IMR-90 (cell line): ENCODE measurements at regions not wholly inside any gene's neighbourhood (a gene's known extent, or its start where the extent isn't known, plus 50 kb on each side); places are given as distances from the start of the nearest gene placed in this dataset.

Experiments used
- ATAC-seq: fragments of 200-7000 bp; cut with Tn5 transposase; 2 replicates; pipeline ENCODE4 v1.9.1; 2020; ENCODE audit warnings: low read depth, mild to moderate bottlenecking, moderate library complexity
- BruUV-seq: library from RNA; stranded (reverse); fragments of 400-500 nt; replicated peaks from 2 replicates; lab custom pipeline; 2021; lab: Mats Ljungman, UMichigan
- CTCF ChIA-PET: fragments of 300-600 bp; formaldehyde crosslinking; extraction: SDS; loops from one replicate; lab custom pipeline; 2021; ENCODE audit warnings: antibody characterized with exemption; lab: Yijun Ruan, JAX
- POLR2A ChIA-PET: fragments of 300-600 bp; sonication (Branson Sonifier 250); formaldehyde crosslinking; loops from one replicate; lab custom pipeline; 2022; ENCODE audit warnings: antibody characterized with exemption; ENCODE audit not compliant: unreplicated experiment; lab: Charles Lee
- DNase-seq: peaks from one replicate; pipeline ENCODE4 v3.0.0; 2013
- H2AFZ ChIP-seq: replicated peaks from 2 replicates; pipeline ENCODE3; 2013; ENCODE audit warnings: low read length, mild to moderate bottlenecking; ENCODE audit not compliant: poor library complexity
- H2AK5ac ChIP-seq: 2 replicates; pipeline ENCODE4 v1.6.1; 2013; ENCODE audit warnings: low read depth, low read length, inconsistent platforms
- H2AK9ac ChIP-seq: replicated peaks from 2 replicates; pipeline ENCODE3; 2013; ENCODE audit warnings: mild to moderate bottlenecking, low read depth, low read length, moderate library complexity; ENCODE audit not compliant: poor library complexity
- H2BK120ac ChIP-seq: 2 replicates; pipeline ENCODE4 v1.6.1; 2013; ENCODE audit warnings: low read depth, low read length, inconsistent platforms
- H2BK15ac ChIP-seq: 3 replicates; pipeline ENCODE4 v1.6.1; 2013; ENCODE audit warnings: low read depth, low read length, inconsistent platforms
- H2BK20ac ChIP-seq: 2 replicates; pipeline ENCODE4 v1.6.1; 2013; ENCODE audit warnings: low read depth, mild to moderate bottlenecking, inconsistent platforms, low read length, moderate library complexity
- H2BK5ac ChIP-seq: 2 replicates; pipeline ENCODE4 v1.6.1; 2013; ENCODE audit warnings: mild to moderate bottlenecking, low read depth, low read length, inconsistent platforms; ENCODE audit not compliant: poor library complexity, severe bottlenecking
- H3K14ac ChIP-seq: replicated peaks from 2 replicates; pipeline ENCODE4 v1.6.1; 2013; ENCODE audit warnings: low read depth, low read length, inconsistent platforms
- H3K18ac ChIP-seq: 2 replicates; pipeline ENCODE4 v1.6.1; 2013; ENCODE audit warnings: low read depth, low read length, control low read depth
- H3K23ac ChIP-seq: 2 replicates; pipeline ENCODE4 v1.6.1; 2013; ENCODE audit warnings: low read depth, low read length, inconsistent platforms
- H3K27ac ChIP-seq: 2 replicates; pipeline ENCODE4 v1.5.1; 2013; ENCODE audit warnings: mild to moderate bottlenecking, control low read depth, low read length; ENCODE audit not compliant: insufficient read depth
- H3K27me3 ChIP-seq: 2 replicates; pipeline ENCODE4 v1.6.1; 2013; ENCODE audit warnings: low read length; ENCODE audit not compliant: control insufficient read depth, insufficient read depth
- H3K36me3 ChIP-seq: 2 replicates; pipeline ENCODE4 v1.6.1; 2013; ENCODE audit warnings: low read length, mixed read lengths; ENCODE audit not compliant: control insufficient read depth, insufficient read depth
- H3K4ac ChIP-seq: 2 replicates; pipeline ENCODE4 v1.6.1; 2013; ENCODE audit warnings: low read depth, low read length, inconsistent platforms
- H3K4me1 ChIP-seq: 2 replicates; pipeline ENCODE4 v1.6.1; 2013; ENCODE audit warnings: low read length, mixed read lengths; ENCODE audit not compliant: control insufficient read depth, insufficient read depth
- H3K4me2 ChIP-seq: 2 replicates; pipeline ENCODE4 v1.6.1; 2013; ENCODE audit warnings: low read depth, mild to moderate bottlenecking, control low read depth, low read length, moderate library complexity
- H3K4me3 ChIP-seq: 2 replicates; pipeline ENCODE4 v1.5.1; 2013; ENCODE audit warnings: low read depth, mild to moderate bottlenecking, control low read depth, low read length, moderate library complexity; ENCODE audit not compliant: insufficient read depth
- H3K56ac ChIP-seq: 2 replicates; pipeline ENCODE4 v1.6.1; 2013; ENCODE audit warnings: low read length, inconsistent platforms; ENCODE audit not compliant: insufficient read depth; ENCODE audit errors: extremely low read depth
- H3K79me1 ChIP-seq, 2 experiments: 2 replicates each; pipeline ENCODE4 v1.6.1; 2013; ENCODE audit warnings: low read length in 2 of 2, inconsistent platforms in 1 of 2, low read depth in 1 of 2
- H3K9ac ChIP-seq: 2 replicates; pipeline ENCODE4 v1.6.1; 2013; ENCODE audit warnings: low read depth, low read length, control low read depth
- H3K9me1 ChIP-seq: 2 replicates; pipeline ENCODE4 v1.6.1; 2013; ENCODE audit warnings: low read length, inconsistent platforms; ENCODE audit not compliant: insufficient read depth
- H3K9me3 ChIP-seq: 2 replicates; pipeline ENCODE4 v1.6.1; 2013; ENCODE audit warnings: low read length; ENCODE audit not compliant: control insufficient read depth, insufficient read depth
- H4K20me1 ChIP-seq: 2 replicates; pipeline ENCODE4 v1.6.1; 2013; ENCODE audit warnings: low read length, inconsistent platforms; ENCODE audit not compliant: insufficient read depth
- H4K5ac ChIP-seq: 2 replicates; pipeline ENCODE4 v1.6.1; 2013; ENCODE audit warnings: mild to moderate bottlenecking, low read depth, low read length, control low read depth
- H4K8ac ChIP-seq, 2 experiments: 2 replicates each; pipeline ENCODE4 v1.6.1; 2013; ENCODE audit warnings: low read depth in 2 of 2, low read length in 2 of 2, control low read depth in 1 of 2, inconsistent platforms in 1 of 2
- H4K91ac ChIP-seq: 2 replicates; pipeline ENCODE4 v1.6.1; 2013; ENCODE audit warnings: low read depth, low read length, inconsistent platforms; ENCODE audit not compliant: insufficient read depth
- CHD1 ChIP-seq: IDR thresholded peaks from 2 replicates; pipeline ENCODE4 v1.6.1; 2012; ENCODE audit warnings: low read depth, low read length, improper control_type of control experiment
- CTCF ChIP-seq: conservative IDR thresholded peaks from 2 replicates; pipeline ENCODE4 v1.5.1; 2012; ENCODE audit warnings: mild to moderate bottlenecking, low read depth, low read length, improper control_type of control experiment
- MAZ ChIP-seq: IDR thresholded peaks from 2 replicates; pipeline ENCODE4 v1.6.1; 2012; ENCODE audit warnings: low read depth, mild to moderate bottlenecking, low read length, improper control_type of control experiment, moderate library complexity, borderline replicate concordance
- MXI1 ChIP-seq: IDR thresholded peaks from 2 replicates; pipeline ENCODE4 v1.6.1; 2012; ENCODE audit warnings: low read depth, mild to moderate bottlenecking, low read length, moderate library complexity, borderline replicate concordance
- POLR2A ChIP-seq: IDR thresholded peaks from 2 replicates; pipeline ENCODE4 v1.6.1; 2012; ENCODE audit warnings: mild to moderate bottlenecking, low read depth, low read length
- SMC3 ChIP-seq: fragments of 150-350 bp; IDR thresholded peaks from 2 replicates; pipeline ENCODE4 v1.6.1; 2016; ENCODE audit warnings: low read depth, mild to moderate bottlenecking, antibody characterized with exemption, low read length, moderate library complexity
- WGBS, 2 experiments: methylation state at CpG; one replicate each; pipeline versions ENCODE4 v1.1.5 to v1.1.7; 2013; ENCODE audit warnings: missing lambda C conversion rate in 2 of 2; ENCODE audit not compliant: insufficient read length in 1 of 2; ENCODE audit errors: extremely low coverage in 2 of 2; 5-methylcytosine and 5-hydroxymethylcytosine counted together
- dilution Hi-C: fragments of 300-500 bp; cut with HindIII; formaldehyde crosslinking; loops from one replicate; pipeline ENCODE4 v1.14.3; 2018; ENCODE audit warnings: low sequenced_read_pairs; ENCODE audit not compliant: unreplicated experiment
- in situ Hi-C: fragments of 300-500 bp; cut with MboI; formaldehyde crosslinking; loops from 3 replicates; pipeline ENCODE4 v1.14.3; 2019; ENCODE audit warnings: low sequenced_read_pairs, inconsistent platforms, mixed read lengths
- intact Hi-C: fragments of 100-400 bp; cut with micrococcal nuclease; formaldehyde crosslinking; loops from 2 replicates; pipeline ENCODE4 v1.10.0; 2022

GRCh38 chr20:16930656-16931055, 182.5 kb downstream of the OTOR start:
- POLR2A ChIA-PET = no interaction called here
- Histone ChIP-seq H3K36me3 (no peaks in the 10 kb centered on the region), H2BK15ac (peak overlapping the region; percentile 34; the same call in 1 of the 3 replicates), H3K27ac (no peak overlapping the region; the same call in 1 of the 2 replicates), H3K4me1 (peaks cover 9% of the 10 kb centered on the region), H3K18ac (no peak overlapping the region), H3K79me1 (no peaks in the 10 kb centered on the region), H2AK9ac (no peak overlapping the region), H2BK20ac (peak overlapping the region; percentile 82), H3K56ac (no peak overlapping the region), H3K27me3 (no peaks in the 10 kb centered on the region), H2BK5ac (peak overlapping the region; percentile 35), H3K4ac (peak overlapping the region; percentile 37), H3K4me3 (no peak overlapping the region), H4K5ac (no peak overlapping the region; the same call in 1 of the 2 replicates), H3K4me2 (no peak overlapping the region), H4K91ac (no peak overlapping the region), H2AK5ac (peak overlapping the region; percentile 72), H3K9me3 (no peaks in the 10 kb centered on the region), H3K23ac (0 out of 2 replicates have a peak overlapping the region, but pooled peaks have one; percentile 23), H2AFZ (no peak overlapping the region), H4K20me1 (no peaks in the 10 kb centered on the region), H2BK120ac (peak overlapping the region; percentile 47), H3K14ac (peak overlapping the region; percentile 66), H3K9me1 (peaks cover 5% of the 10 kb centered on the region), H3K9ac (no peak overlapping the region), H4K8ac (no peak overlapping the region)
- DNase-seq (no peak), ATAC-seq (no peak)
- CTCF ChIA-PET = no interaction called here
- BruUV-seq = no TSS peak
- intact Hi-C loops (no loop called here), dilution Hi-C loops (no loop called here), in situ Hi-C loops (no loop called here)
- TF ChIP-seq SMC3 (no peak), CTCF (no peak), MAZ (no peak), POLR2A (no peak), CHD1 (no peak), MXI1 (no peak)
- 92% methylated on average over 2 of the region's 4 CpGs; no CpG with 5 or more reads in 1 of the 2 experiments for WGBS, 2 experiments
